ENCODE measurements at regions not wholly inside any gene's neighbourhood (a gene's known extent, or its start where the extent isn't known, plus 50 kb on each side); places are given as distances from the start of the nearest gene placed in this dataset.

GRCh38 chr1:185404291-185404690, 87.2 kb upstream of the IVNS1ABP start:
- H2AFZ ChIP-seq (ENCODE audit: low read length): no peak overlapping the region
- no peak overlapping the region for H3K9ac ChIP-seq (ENCODE audit: low read length)
- H3K4me1 ChIP-seq (ENCODE audit: insufficient read depth, low read length, severe bottlenecking): no peaks in the 10 kb centered on the region
- H3K9me2 ChIP-seq (ENCODE audit: low read depth, low read length): no peaks in the 10 kb centered on the region
- no peak for TF ChIP-seq CTCF (IDR thresholded peaks at IDR 0.05; ENCODE audit: low read length)
- TF ChIP-seq EZH2 (IDR thresholded peaks at IDR 0.05; ENCODE audit: borderline replicate concordance, low read length): no peak
- no peaks in the 10 kb centered on the region for H3F3A ChIP-seq (ENCODE audit: insufficient read depth, low read length)
- H3K36me3 ChIP-seq (ENCODE audit: insufficient read depth, low read length): no peaks in the 10 kb centered on the region
- no peaks in the 10 kb centered on the region for H3K79me2 ChIP-seq (ENCODE audit: insufficient read depth, low read length)
- H3K4me3 ChIP-seq (ENCODE audit: low read depth, low read length, poor library complexity, severe bottlenecking): no peak overlapping the region
- H4K20me1 ChIP-seq (ENCODE audit: insufficient read depth, low read length): no peaks in the 10 kb centered on the region
- H3K27ac ChIP-seq (ENCODE audit: low read depth, low read length, poor library complexity, severe bottlenecking): no peak overlapping the region
- H3K9me3 ChIP-seq (ENCODE audit: low read length): no peaks in the 10 kb centered on the region
- H3K27me3 ChIP-seq (ENCODE audit: insufficient read depth, low read length): no peaks in the 10 kb centered on the region
- no peak overlapping the region for H3K4me2 ChIP-seq (ENCODE audit: low read length)

GRCh38 chr1:185402930-185403329, 85.9 kb upstream of the IVNS1ABP start:
- H3K27ac ChIP-seq (ENCODE audit: low read depth, low read length, poor library complexity, severe bottlenecking): no peak overlapping the region
- no peaks in the 10 kb centered on the region for H3K9me3 ChIP-seq (ENCODE audit: low read length)
- H3F3A ChIP-seq (ENCODE audit: insufficient read depth, low read length): no peaks in the 10 kb centered on the region
- no peak overlapping the region for H2AFZ ChIP-seq (ENCODE audit: low read length)
- no peak for TF ChIP-seq EZH2 (IDR thresholded peaks at IDR 0.05; ENCODE audit: borderline replicate concordance, low read length)
- TF ChIP-seq CTCF (IDR thresholded peaks at IDR 0.05; ENCODE audit: low read length): no peak
- no peak overlapping the region for H3K9ac ChIP-seq (ENCODE audit: low read length)
- H3K79me2 ChIP-seq (ENCODE audit: insufficient read depth, low read length): no peaks in the 10 kb centered on the region
- H3K9me2 ChIP-seq (ENCODE audit: low read depth, low read length): no peaks in the 10 kb centered on the region
- H3K27me3 ChIP-seq (ENCODE audit: insufficient read depth, low read length): no peaks in the 10 kb centered on the region
- H4K20me1 ChIP-seq (ENCODE audit: insufficient read depth, low read length): no peaks in the 10 kb centered on the region
- H3K4me1 ChIP-seq (ENCODE audit: insufficient read depth, low read length, severe bottlenecking): no peaks in the 10 kb centered on the region
- no peaks in the 10 kb centered on the region for H3K36me3 ChIP-seq (ENCODE audit: insufficient read depth, low read length)
- no peak overlapping the region for H3K4me3 ChIP-seq (ENCODE audit: low read depth, low read length, poor library complexity, severe bottlenecking)
- H3K4me2 ChIP-seq (ENCODE audit: low read length): no peak overlapping the region

GRCh38 chr1:185401019-185401418, 84.0 kb upstream of the IVNS1ABP start:
- Histone ChIP-seq H3F3A (ENCODE audit: insufficient read depth, low read length) (no peaks in the 10 kb centered on the region), H3K9me2 (ENCODE audit: low read depth, low read length) (no peaks in the 10 kb centered on the region), H4K20me1 (ENCODE audit: insufficient read depth, low read length) (no peaks in the 10 kb centered on the region), H3K4me2 (ENCODE audit: low read length) (no peak overlapping the region), H3K79me2 (ENCODE audit: insufficient read depth, low read length) (no peaks in the 10 kb centered on the region), H3K9ac (ENCODE audit: low read length) (no peak overlapping the region), H3K36me3 (ENCODE audit: insufficient read depth, low read length) (no peaks in the 10 kb centered on the region), H3K27ac (ENCODE audit: low read depth, low read length, poor library complexity, severe bottlenecking) (no peak overlapping the region), H2AFZ (ENCODE audit: low read length) (no peak overlapping the region), H3K27me3 (ENCODE audit: insufficient read depth, low read length) (no peaks in the 10 kb centered on the region), H3K9me3 (ENCODE audit: low read length) (no peaks in the 10 kb centered on the region), H3K4me3 (ENCODE audit: low read depth, low read length, poor library complexity, severe bottlenecking) (no peak overlapping the region), H3K4me1 (ENCODE audit: insufficient read depth, low read length, severe bottlenecking) (no peaks in the 10 kb centered on the region)
- TF ChIP-seq EZH2 (IDR thresholded peaks at IDR 0.05; ENCODE audit: borderline replicate concordance, low read length) (no peak), CTCF (IDR thresholded peaks at IDR 0.05; ENCODE audit: low read length) (no peak)
